CD4-positive, alpha-beta T cell treated with Interleukin-17A for 1 hour (primary cell): ENCODE measurements at regions not wholly inside any gene's neighbourhood (a gene's known extent, or its start where the extent isn't known, plus 50 kb on each side); places are given as distances from the start of the nearest gene placed in this dataset.

Experiments
- DNase-seq: peaks from one replicate; pipeline ENCODE4 v3.0.0-alpha.2; 2020

GRCh38 chr22:48567213-48567975 is 1260.3 kb downstream of the BRD1 start:
- DNase-seq: no peak

- DNase-seq: no peak
Measured at GRCh38 chr22:48566741-48567140, 1260.9 kb downstream of the BRD1 start.

GRCh38 chr22:48565901-48566501 is 1261.7 kb downstream of the BRD1 start:
- DNase-seq: no peak

- no peak for DNase-seq
Measured at GRCh38 chr22:48564995-48565394, 1262.7 kb downstream of the BRD1 start.

- DNase-seq: no peak
Measured at GRCh38 chr22:48563966-48564330, 1263.7 kb downstream of the BRD1 start.

GRCh38 chr22:48563118-48563965 is 1264.3 kb downstream of the BRD1 start:
- DNase-seq: no peak

GRCh38 chr22:48561676-48562075 is 1266.0 kb downstream of the BRD1 start:
- no peak for DNase-seq

- no peak for DNase-seq
Measured at GRCh38 chr22:48560836-48561235, 1266.8 kb downstream of the BRD1 start.

GRCh38 chr22:48560389-48560751 is 1267.3 kb downstream of the BRD1 start:
- no peak for DNase-seq

GRCh38 chr22:48559647-48560388 is 1267.9 kb downstream of the BRD1 start:
- DNase-seq: no peak

- DNase-seq: no peak
Measured at GRCh38 chr22:48558606-48559402, 1268.9 kb downstream of the BRD1 start.

GRCh38 chr22:48558016-48558415 is 1269.7 kb downstream of the BRD1 start:
- DNase-seq: no peak

- no peak for DNase-seq
Measured at GRCh38 chr22:48557473-48557872, 1270.2 kb downstream of the BRD1 start.

- no peak for DNase-seq
Measured at GRCh38 chr22:48556751-48557150, 1270.9 kb downstream of the BRD1 start.

- no peak for DNase-seq
Measured at GRCh38 chr22:48556222-48556621, 1271.5 kb downstream of the BRD1 start.

- DNase-seq: no peak
Measured at GRCh38 chr22:48555606-48556005, 1272.1 kb downstream of the BRD1 start.

GRCh38 chr22:48554893-48555572 is 1272.6 kb downstream of the BRD1 start:
- DNase-seq: no peak

GRCh38 chr22:48553694-48554308 is 1273.9 kb downstream of the BRD1 start:
- no peak for DNase-seq

- no peak for DNase-seq
Measured at GRCh38 chr22:48553119-48553518, 1274.6 kb downstream of the BRD1 start.

GRCh38 chr22:48551716-48552268 is 1275.9 kb downstream of the BRD1 start:
- no peak for DNase-seq

- DNase-seq: no peak
Measured at GRCh38 chr22:48551061-48551460, 1276.6 kb downstream of the BRD1 start.
